ENCODE measurements at regions not wholly inside any gene's neighbourhood (a gene's known extent, or its start where the extent isn't known, plus 50 kb on each side); places are given as distances from the start of the nearest gene placed in this dataset.
"Not testable (repeated sequence)": the region's sequence is repeated elsewhere in the genome, so short reads cannot be mapped to it uniquely, and the experiment has no call there.

DNA sequence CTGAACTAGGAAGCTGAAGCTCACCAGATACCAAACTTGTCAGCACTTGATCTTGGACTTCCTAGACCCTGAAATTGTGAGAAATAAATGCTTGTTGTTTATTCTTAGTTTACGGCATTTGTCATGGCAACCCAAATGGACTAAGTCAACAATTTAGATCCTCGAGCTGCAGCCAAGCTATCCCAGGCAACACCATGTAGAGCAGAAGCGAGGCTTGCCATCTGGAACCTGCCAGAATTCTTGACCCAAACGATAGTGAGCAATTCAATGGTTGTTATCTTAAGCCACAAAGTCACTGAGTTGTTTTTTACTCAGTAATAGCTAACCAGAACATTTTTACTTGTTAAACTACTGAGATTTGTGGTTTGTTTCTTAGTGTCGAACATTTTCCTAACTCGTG, 458.5 kb upstream of the FLRT2 start:
- H3K4me3 ChIP-seq (ENCODE audit: low read depth, low read length) = no peak overlapping the region
- no peak for TF ChIP-seq CTCF (IDR thresholded peaks at IDR 0.05; ENCODE audit: low read depth, low read length)

DNA sequence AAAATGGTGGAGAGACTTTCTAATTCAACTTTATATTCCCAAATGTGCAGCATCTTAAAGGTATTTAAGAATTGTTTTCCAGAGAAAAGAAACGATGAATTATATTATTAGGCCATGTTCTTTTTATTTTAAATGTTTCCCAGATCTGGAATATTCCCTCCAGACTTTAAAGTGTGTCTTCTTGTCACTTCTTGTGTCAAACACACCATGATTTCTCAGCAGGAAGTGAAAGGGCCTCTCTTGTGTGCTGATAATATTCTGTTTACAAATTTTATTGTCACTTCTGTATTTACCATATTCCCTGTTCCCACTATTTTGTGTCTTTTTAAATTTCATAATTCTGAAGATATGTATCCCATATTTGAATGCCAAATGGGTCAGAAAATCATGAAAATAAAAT, 455.0 kb upstream of the FLRT2 start:
- H3K4me3 ChIP-seq (ENCODE audit: low read depth, low read length) = no peak overlapping the region

GRCh38 chr14:85075694-85076476, 454.1 kb upstream of the FLRT2 start:
- no peak for TF ChIP-seq CTCF (IDR thresholded peaks at IDR 0.05; ENCODE audit: low read depth, low read length)
- no peak overlapping the region for H3K4me3 ChIP-seq (ENCODE audit: low read depth, low read length)

More for the DNA sequence above, 455.0 kb upstream of the FLRT2 start:
- no peak for TF ChIP-seq CTCF (IDR thresholded peaks at IDR 0.05; ENCODE audit: low read depth, low read length)

DNA sequence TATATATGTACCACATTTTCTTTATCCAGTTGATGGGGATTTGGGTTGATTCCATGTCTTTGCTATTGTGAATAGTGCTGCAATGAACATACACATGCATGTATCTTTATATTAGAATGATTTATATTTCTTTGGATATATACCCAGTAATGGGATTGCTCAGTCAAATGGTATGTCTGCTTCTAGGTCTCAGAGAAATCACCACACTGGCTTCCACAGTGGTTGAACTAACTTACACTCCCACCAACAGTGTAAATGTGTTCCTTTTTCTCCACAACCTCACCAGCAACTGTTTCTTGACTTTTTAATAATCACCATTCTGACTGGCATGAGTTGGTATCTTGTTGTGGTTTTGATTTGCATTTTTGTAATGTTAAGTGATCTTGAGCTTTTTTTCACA, 452.2 kb upstream of the FLRT2 start:
- H3K4me3 ChIP-seq (ENCODE audit: low read depth, low read length) = not testable (repeated sequence)

GRCh38 chr14:85079842-85080730, 449.9 kb upstream of the FLRT2 start:
- TF ChIP-seq CTCF (IDR thresholded peaks at IDR 0.05; ENCODE audit: low read depth, low read length) = no peak

GRCh38 chr14:85084344-85084743, 445.6 kb upstream of the FLRT2 start:
- TF ChIP-seq CTCF (IDR thresholded peaks at IDR 0.05; ENCODE audit: low read depth, low read length) = no peak

More at GRCh38 chr14:85079842-85080730, 449.9 kb upstream of the FLRT2 start:
- no peak overlapping the region for H3K4me3 ChIP-seq (ENCODE audit: low read depth, low read length)

GRCh38 chr14:85085981-85086380, 444.0 kb upstream of the FLRT2 start:
- no peak overlapping the region for H3K4me3 ChIP-seq (ENCODE audit: low read depth, low read length)
- TF ChIP-seq CTCF (IDR thresholded peaks at IDR 0.05; ENCODE audit: low read depth, low read length) = no peak

More at GRCh38 chr14:85084344-85084743, 445.6 kb upstream of the FLRT2 start:
- no peak overlapping the region for H3K4me3 ChIP-seq (ENCODE audit: low read depth, low read length)

All from WI38 (cell line).